ENCODE measurements at regions not wholly inside any gene's neighbourhood (a gene's known extent, or its start where the extent isn't known, plus 50 kb on each side); places are given as distances from the start of the nearest gene placed in this dataset.

- no peak for TF ChIP-seq POLR2AphosphoS5 (IDR thresholded peaks at IDR 0.05; ENCODE audit: low read depth, low read length)
- TF ChIP-seq CTCF (IDR thresholded peaks at IDR 0.05) = no peak
- TF ChIP-seq REST (IDR thresholded peaks at IDR 0.05; ENCODE audit: insufficient read depth in 1 of 2, low read depth in 2 of 2, low read length in 1 of 2) = no peak
- no peak for TF ChIP-seq SIN3A (IDR thresholded peaks at IDR 0.05; ENCODE audit: borderline replicate concordance, insufficient read depth, low read depth, low read length)
- no peak for TF ChIP-seq TCF7L2 (IDR thresholded peaks at IDR 0.05; ENCODE audit: low read depth, low read length)
Measured at GRCh38 chr1:178038372-178038771, 55.5 kb upstream of the RASAL2 start.

Data from Panc1 (cell line).